ENCODE measurements at regions not wholly inside any gene's neighbourhood (a gene's known extent, or its start where the extent isn't known, plus 50 kb on each side); places are given as distances from the start of the nearest gene placed in this dataset.

DNA sequence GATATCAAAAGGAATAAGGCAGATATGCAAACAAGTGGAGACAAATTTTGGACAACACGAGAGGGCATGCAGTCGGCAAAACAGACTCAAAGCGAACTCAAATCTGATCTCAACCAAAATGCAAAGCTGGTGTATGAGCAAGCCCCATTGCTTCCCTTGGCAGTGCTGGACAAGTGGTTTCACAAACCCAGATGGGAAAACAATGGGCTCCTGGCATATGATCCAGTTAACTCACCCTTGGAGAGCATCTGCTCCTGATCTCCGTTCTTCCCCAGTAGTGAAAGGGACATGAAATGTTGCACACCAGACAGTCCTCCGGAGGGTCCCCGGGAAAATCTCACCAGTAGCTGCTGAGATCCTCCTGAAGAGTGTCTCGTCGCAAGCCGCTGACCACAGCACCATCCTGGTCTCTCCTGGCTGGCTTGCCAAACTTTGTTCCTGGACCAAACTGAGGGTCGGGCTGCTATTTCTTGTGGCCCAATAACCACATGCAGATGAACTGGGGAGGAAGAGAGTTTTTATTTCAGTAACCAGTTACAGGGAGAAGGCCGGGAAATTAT lies 84.3 kb upstream of the THBS2 start:
- no peaks in the 10 kb centered on the region for H3K36me3 ChIP-seq (ENCODE audit: control insufficient read depth in 1 of 2, insufficient read depth in 2 of 2, low read length in 2 of 2)
- no peaks in the 10 kb centered on the region for H3K4me1 ChIP-seq (ENCODE audit: control insufficient read depth in 1 of 2, insufficient read depth in 2 of 2, low read length in 2 of 2)
- H3K9me3 ChIP-seq (ENCODE audit: control insufficient read depth in 1 of 2, low read length in 2 of 2), result no peaks in the 10 kb centered on the region
- no peak overlapping the region for H3K27ac ChIP-seq (ENCODE audit: low read length)
- no peaks in the 10 kb centered on the region for H3K27me3 ChIP-seq (ENCODE audit: low read depth, low read length)
- no peak overlapping the region for H3K4me3 ChIP-seq (ENCODE audit: low read depth in 1 of 2, low read length in 2 of 2)

GRCh38 chr6:169335301-169335700 lies 81.7 kb upstream of the THBS2 start:
- no peaks in the 10 kb centered on the region for H3K27me3 ChIP-seq (ENCODE audit: low read depth, low read length)
- H3K4me3 ChIP-seq (ENCODE audit: low read depth in 1 of 2, low read length in 2 of 2), result no peak overlapping the region
- no peaks in the 10 kb centered on the region for H3K36me3 ChIP-seq (ENCODE audit: control insufficient read depth in 1 of 2, insufficient read depth in 2 of 2, low read length in 2 of 2)
- no peaks in the 10 kb centered on the region for H3K4me1 ChIP-seq (ENCODE audit: control insufficient read depth in 1 of 2, insufficient read depth in 2 of 2, low read length in 2 of 2)
- no peaks in the 10 kb centered on the region for H3K9me3 ChIP-seq (ENCODE audit: control insufficient read depth in 1 of 2, low read length in 2 of 2)
- H3K27ac ChIP-seq (ENCODE audit: low read length), result no peak overlapping the region

DNA sequence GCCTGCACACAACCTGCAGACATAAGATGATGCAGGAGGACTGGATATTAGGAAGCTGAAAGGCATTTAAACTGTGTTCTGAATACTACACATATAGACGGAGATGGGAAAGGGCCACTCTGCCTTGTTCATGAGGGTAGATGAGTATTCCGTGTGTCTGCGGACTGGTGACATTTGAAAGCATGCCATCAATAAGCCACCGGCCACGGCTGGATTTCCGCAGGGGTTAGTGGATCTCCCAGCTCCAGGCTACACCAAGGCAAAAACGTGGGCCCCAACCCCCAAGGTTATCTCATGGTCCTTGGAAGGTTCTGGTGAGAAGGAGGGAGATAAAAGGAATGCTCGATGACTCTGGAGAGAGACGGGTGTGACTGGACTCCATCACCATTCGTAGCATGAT lies 78.6 kb upstream of the THBS2 start:
- Histone ChIP-seq H3K4me3 (ENCODE audit: low read depth in 1 of 2, low read length in 2 of 2) (no peak overlapping the region), H3K27ac (ENCODE audit: low read length) (no peak overlapping the region), H3K9me3 (ENCODE audit: control insufficient read depth in 1 of 2, low read length in 2 of 2) (no peaks in the 10 kb centered on the region), H3K4me1 (ENCODE audit: control insufficient read depth in 1 of 2, insufficient read depth in 2 of 2, low read length in 2 of 2) (peaks cover 0 to 11% of the 10 kb centered on the region in 2 donors), H3K36me3 (ENCODE audit: control insufficient read depth in 1 of 2, insufficient read depth in 2 of 2, low read length in 2 of 2) (no peaks in the 10 kb centered on the region), H3K27me3 (ENCODE audit: low read depth, low read length) (no peaks in the 10 kb centered on the region)

GRCh38 chr6:169328112-169328801 lies 74.6 kb upstream of the THBS2 start:
- no peak overlapping the region for H3K27ac ChIP-seq (ENCODE audit: low read length)
- no peak overlapping the region for H3K4me3 ChIP-seq (ENCODE audit: low read depth in 1 of 2, low read length in 2 of 2)
- H3K27me3 ChIP-seq (ENCODE audit: low read depth, low read length), result no peaks in the 10 kb centered on the region
- H3K36me3 ChIP-seq (ENCODE audit: control insufficient read depth in 1 of 2, insufficient read depth in 2 of 2, low read length in 2 of 2), result no peaks in the 10 kb centered on the region
- no peaks in the 10 kb centered on the region for H3K9me3 ChIP-seq (ENCODE audit: control insufficient read depth in 1 of 2, low read length in 2 of 2)
- H3K4me1 ChIP-seq (ENCODE audit: control insufficient read depth in 1 of 2, insufficient read depth in 2 of 2, low read length in 2 of 2), result peaks cover 0 to 24% of the 10 kb centered on the region in 2 donors

GRCh38 chr6:169326067-169326799 lies 72.6 kb upstream of the THBS2 start:
- Histone ChIP-seq H3K27ac (ENCODE audit: low read length) (no peak overlapping the region), H3K4me3 (ENCODE audit: low read depth in 1 of 2, low read length in 2 of 2) (no peak overlapping the region), H3K36me3 (ENCODE audit: control insufficient read depth in 1 of 2, insufficient read depth in 2 of 2, low read length in 2 of 2) (no peaks in the 10 kb centered on the region), H3K27me3 (ENCODE audit: low read depth, low read length) (no peaks in the 10 kb centered on the region), H3K9me3 (ENCODE audit: control insufficient read depth in 1 of 2, low read length in 2 of 2) (no peaks in the 10 kb centered on the region), H3K4me1 (ENCODE audit: control insufficient read depth in 1 of 2, insufficient read depth in 2 of 2, low read length in 2 of 2) (peaks cover 0 to 24% of the 10 kb centered on the region in 2 donors)

- Histone ChIP-seq H3K36me3 (ENCODE audit: control insufficient read depth in 1 of 2, insufficient read depth in 2 of 2, low read length in 2 of 2) (no peaks in the 10 kb centered on the region), H3K4me1 (ENCODE audit: control insufficient read depth in 1 of 2, insufficient read depth in 2 of 2, low read length in 2 of 2) (peaks cover 0 to 24% of the 10 kb centered on the region in 2 donors), H3K27me3 (ENCODE audit: low read depth, low read length) (no peaks in the 10 kb centered on the region), H3K4me3 (ENCODE audit: low read depth in 1 of 2, low read length in 2 of 2) (no peak overlapping the region), H3K27ac (ENCODE audit: low read length) (no peak overlapping the region), H3K9me3 (ENCODE audit: control insufficient read depth in 1 of 2, low read length in 2 of 2) (no peaks in the 10 kb centered on the region)
Observed at GRCh38 chr6:169324656-169325459, 71.2 kb upstream of the THBS2 start.

GRCh38 chr6:169324086-169324485 lies 70.4 kb upstream of the THBS2 start:
- no peak overlapping the region for H3K4me3 ChIP-seq (ENCODE audit: low read depth in 1 of 2, low read length in 2 of 2)
- no peaks in the 10 kb centered on the region for H3K9me3 ChIP-seq (ENCODE audit: control insufficient read depth in 1 of 2, low read length in 2 of 2)
- no peak overlapping the region for H3K27ac ChIP-seq (ENCODE audit: low read length)
- H3K4me1 ChIP-seq (ENCODE audit: control insufficient read depth in 1 of 2, insufficient read depth in 2 of 2, low read length in 2 of 2), result peaks cover 0 to 24% of the 10 kb centered on the region in 2 donors
- H3K27me3 ChIP-seq (ENCODE audit: low read depth, low read length), result no peaks in the 10 kb centered on the region
- no peaks in the 10 kb centered on the region for H3K36me3 ChIP-seq (ENCODE audit: control insufficient read depth in 1 of 2, insufficient read depth in 2 of 2, low read length in 2 of 2)

DNA sequence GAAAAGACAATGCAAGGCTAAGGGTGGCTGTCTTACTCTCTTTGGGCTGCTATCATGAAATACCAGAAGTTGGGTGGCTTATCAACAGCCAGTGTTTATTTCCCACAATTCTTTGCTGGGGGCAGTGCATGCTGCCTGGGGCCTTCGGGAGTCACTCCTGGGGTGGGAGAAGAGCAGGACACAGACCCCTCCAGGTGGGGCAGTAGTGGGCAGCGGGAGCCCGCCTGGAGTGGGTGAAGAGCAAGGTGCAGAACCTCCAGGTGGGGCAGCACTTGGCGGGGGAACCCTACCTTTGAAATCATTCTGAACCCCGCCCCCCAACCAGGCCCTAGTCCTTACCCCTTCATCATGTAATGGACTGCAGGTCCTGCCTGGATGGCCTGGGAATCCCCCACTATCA lies 69.6 kb upstream of the THBS2 start:
- no peaks in the 10 kb centered on the region for H3K27me3 ChIP-seq (ENCODE audit: low read depth, low read length)
- peaks cover 0 to 21% of the 10 kb centered on the region in 2 donors for H3K4me1 ChIP-seq (ENCODE audit: control insufficient read depth in 1 of 2, insufficient read depth in 2 of 2, low read length in 2 of 2)
- H3K9me3 ChIP-seq (ENCODE audit: control insufficient read depth in 1 of 2, low read length in 2 of 2), result no peaks in the 10 kb centered on the region
- H3K36me3 ChIP-seq (ENCODE audit: control insufficient read depth in 1 of 2, insufficient read depth in 2 of 2, low read length in 2 of 2), result no peaks in the 10 kb centered on the region
- no peak overlapping the region for H3K27ac ChIP-seq (ENCODE audit: low read length)
- H3K4me3 ChIP-seq (ENCODE audit: low read depth in 1 of 2, low read length in 2 of 2), result no peak overlapping the region

- H3K36me3 ChIP-seq (ENCODE audit: control insufficient read depth in 1 of 2, insufficient read depth in 2 of 2, low read length in 2 of 2), result no peaks in the 10 kb centered on the region
- H3K27ac ChIP-seq (ENCODE audit: low read length), result no peak overlapping the region
- H3K27me3 ChIP-seq (ENCODE audit: low read depth, low read length), result no peaks in the 10 kb centered on the region
- peaks cover 0 to 7% of the 10 kb centered on the region in 2 donors for H3K4me1 ChIP-seq (ENCODE audit: control insufficient read depth in 1 of 2, insufficient read depth in 2 of 2, low read length in 2 of 2)
- H3K4me3 ChIP-seq (ENCODE audit: low read depth in 1 of 2, low read length in 2 of 2), result no peak overlapping the region
- H3K9me3 ChIP-seq (ENCODE audit: control insufficient read depth in 1 of 2, low read length in 2 of 2), result no peaks in the 10 kb centered on the region
Observed at GRCh38 chr6:169321546-169321945, 67.9 kb upstream of the THBS2 start.

GRCh38 chr6:169320013-169320412 lies 66.4 kb upstream of the THBS2 start:
- no peak overlapping the region for H3K27ac ChIP-seq (ENCODE audit: low read length)
- H3K4me3 ChIP-seq (ENCODE audit: low read depth in 1 of 2, low read length in 2 of 2), result no peak overlapping the region
- H3K36me3 ChIP-seq (ENCODE audit: control insufficient read depth in 1 of 2, insufficient read depth in 2 of 2, low read length in 2 of 2), result no peaks in the 10 kb centered on the region
- no peaks in the 10 kb centered on the region for H3K27me3 ChIP-seq (ENCODE audit: low read depth, low read length)
- H3K4me1 ChIP-seq (ENCODE audit: control insufficient read depth in 1 of 2, insufficient read depth in 2 of 2, low read length in 2 of 2), result no peaks in the 10 kb centered on the region
- H3K9me3 ChIP-seq (ENCODE audit: control insufficient read depth in 1 of 2, low read length in 2 of 2), result no peaks in the 10 kb centered on the region
